Choroid plexus epithelial cell (primary cell): ENCODE measurements at regions not wholly inside any gene's neighbourhood (a gene's known extent, or its start where the extent isn't known, plus 50 kb on each side); places are given as distances from the start of the nearest gene placed in this dataset.

ENCODE experiments used
- DNase-seq: peaks from one replicate; pipeline ENCODE4 v3.0.0-alpha.2; 2010; ENCODE audit warnings: low read depth
- H3K4me3 ChIP-seq: 2 replicates; pipeline ENCODE4 v1.5.1; 2011; ENCODE audit warnings: low read depth, mild to moderate bottlenecking, control low read depth, low read length, moderate library complexity
- CTCF ChIP-seq: conservative IDR thresholded peaks from 2 replicates; pipeline ENCODE4 v1.5.1; 2011; ENCODE audit warnings: low read depth, mild to moderate bottlenecking, control low read depth, inconsistent platforms, low read length, moderate library complexity

GRCh38 chr12:3929875-3930615, 56.8 kb upstream of the PARP11 start:
- no peak overlapping the region for H3K4me3 ChIP-seq
- no peak for DNase-seq
- no peak for TF ChIP-seq CTCF

- no peak for DNase-seq
- TF ChIP-seq CTCF = no peak
- no peak overlapping the region for H3K4me3 ChIP-seq
Observed at GRCh38 chr12:3928538-3929184, 55.5 kb upstream of the PARP11 start.

- TF ChIP-seq CTCF = no peak
- DNase-seq = no peak
- no peak overlapping the region for H3K4me3 ChIP-seq
Observed at GRCh38 chr12:3925621-3926020, 52.4 kb upstream of the PARP11 start.

- H3K4me3 ChIP-seq = no peak overlapping the region
- TF ChIP-seq CTCF = no peak
- DNase-seq = no peak
Observed at GRCh38 chr12:3924761-3925160, 51.6 kb upstream of the PARP11 start.

- DNase-seq = no peak
- no peak overlapping the region for H3K4me3 ChIP-seq
- no peak for TF ChIP-seq CTCF
Observed at GRCh38 chr12:3923021-3923420, 49.8 kb upstream of the PARP11 start.
